ENCODE measurements at regions not wholly inside any gene's neighbourhood (a gene's known extent, or its start where the extent isn't known, plus 50 kb on each side); places are given as distances from the start of the nearest gene placed in this dataset.

- no peak for DNase-seq
Measured at GRCh38 chr18:8538935-8539334, 70.3 kb upstream of the RAB12 start.

GRCh38 chr18:8546677-8547076 lies 62.6 kb upstream of the RAB12 start:
- no peak for DNase-seq

- DNase-seq, result no peak
Measured at GRCh38 chr18:8548186-8548585, 61.1 kb upstream of the RAB12 start.

GRCh38 chr18:8549254-8549757 lies 59.9 kb upstream of the RAB12 start:
- no peak for DNase-seq

- DNase-seq, result no peak
Measured at GRCh38 chr18:8552151-8552550, 57.1 kb upstream of the RAB12 start.

- no peak for DNase-seq
Measured at GRCh38 chr18:8554354-8554753, 54.9 kb upstream of the RAB12 start.

- no peak for DNase-seq
Measured at GRCh38 chr18:8556424-8556823, 52.8 kb upstream of the RAB12 start.

Data from suppressor macrophage treated with lipopolysaccharide for 4 hours (primary cell).